ENCODE measurements at regions not wholly inside any gene's neighbourhood (a gene's known extent, or its start where the extent isn't known, plus 50 kb on each side); places are given as distances from the start of the nearest gene placed in this dataset.

- Histone ChIP-seq H3K36me3 (ENCODE audit: insufficient read depth, low read length) (no peaks in the 10 kb centered on the region), H3K27ac (ENCODE audit: low read depth in 1 of 2, low read length in 2 of 2) (no peak overlapping the region), H3K4me1 (ENCODE audit: insufficient read depth, low read length) (no peaks in the 10 kb centered on the region), H3K4me3 (ENCODE audit: low read length) (no peak overlapping the region), H3K9me3 (ENCODE audit: control insufficient read depth in 1 of 2, insufficient read depth in 1 of 2, low read length in 2 of 2) (no peaks in the 10 kb centered on the region), H3K27me3 (ENCODE audit: control insufficient read depth in 1 of 2, insufficient read depth in 2 of 2, low read length in 2 of 2) (peaks cover 0 to 4% of the 10 kb centered on the region in 2 experiments)
- H3K36me3 Mint-ChIP-seq (ENCODE audit: low read depth), result no peaks in the 10 kb centered on the region
- no peak overlapping the region for H3K27ac Mint-ChIP-seq
- no peaks in the 10 kb centered on the region for H3K27me3 Mint-ChIP-seq
- POLR2A ChIA-PET, result no interaction called here
- intact Hi-C loops (cut with DNase I, micrococcal nuclease), result no loop called here
- peaks cover 7% of the 10 kb centered on the region for H3K9me3 Mint-ChIP-seq
- no peaks in the 10 kb centered on the region for H3K4me1 Mint-ChIP-seq (ENCODE audit: low read depth)
- no peak overlapping the region for H3K4me3 Mint-ChIP-seq
- no peak for ATAC-seq (ENCODE audit: poor library complexity)
- TF ChIP-seq CTCF (IDR thresholded peaks at IDR 0.05), result no peak
- no peak for DNase-seq
- CTCF ChIA-PET, result no interaction called here
These were observed 317.8 kb downstream of the EPHA4 start for GRCh38 chr2:221254299-221254698.

GRCh38 chr2:221255862-221256261 is 316.2 kb downstream of the EPHA4 start:
- H3K27me3 ChIP-seq (ENCODE audit: control insufficient read depth in 1 of 2, insufficient read depth in 2 of 2, low read length in 2 of 2), result peaks cover 0 to 4% of the 10 kb centered on the region in 2 experiments
- Mint-ChIP-seq H3K36me3 (ENCODE audit: low read depth) (no peaks in the 10 kb centered on the region), H3K9me3 (peaks cover 7% of the 10 kb centered on the region), H3K27ac (no peak overlapping the region), H3K27me3 (no peaks in the 10 kb centered on the region), H3K4me1 (ENCODE audit: low read depth) (no peaks in the 10 kb centered on the region), H3K4me3 (no peak overlapping the region)
- no peaks in the 10 kb centered on the region for H3K4me1 ChIP-seq (ENCODE audit: insufficient read depth, low read length)
- no peak overlapping the region for H3K4me3 ChIP-seq (ENCODE audit: low read length)
- no peak for TF ChIP-seq CTCF (IDR thresholded peaks at IDR 0.05)
- no peaks in the 10 kb centered on the region for H3K9me3 ChIP-seq (ENCODE audit: control insufficient read depth in 1 of 2, insufficient read depth in 1 of 2, low read length in 2 of 2)
- POLR2A ChIA-PET, result no interaction called here
- no peak for ATAC-seq (ENCODE audit: poor library complexity)
- DNase-seq, result no peak
- intact Hi-C loops (cut with DNase I, micrococcal nuclease), result no loop called here
- CTCF ChIA-PET, result no interaction called here
- H3K27ac ChIP-seq (ENCODE audit: low read depth in 1 of 2, low read length in 2 of 2), result no peak overlapping the region
- no peaks in the 10 kb centered on the region for H3K36me3 ChIP-seq (ENCODE audit: insufficient read depth, low read length)

- Histone ChIP-seq H3K27ac (ENCODE audit: low read depth in 1 of 2, low read length in 2 of 2) (no peak overlapping the region), H3K9me3 (ENCODE audit: control insufficient read depth in 1 of 2, insufficient read depth in 1 of 2, low read length in 2 of 2) (no peaks in the 10 kb centered on the region), H3K4me3 (ENCODE audit: low read length) (no peak overlapping the region), H3K36me3 (ENCODE audit: insufficient read depth, low read length) (no peaks in the 10 kb centered on the region), H3K27me3 (ENCODE audit: control insufficient read depth in 1 of 2, insufficient read depth in 2 of 2, low read length in 2 of 2) (peaks cover 0 to 4% of the 10 kb centered on the region in 2 experiments), H3K4me1 (ENCODE audit: insufficient read depth, low read length) (no peaks in the 10 kb centered on the region)
- DNase-seq, result no peak
- POLR2A ChIA-PET, result no interaction called here
- no peak overlapping the region for H3K27ac Mint-ChIP-seq
- no peak overlapping the region for H3K4me3 Mint-ChIP-seq
- CTCF ChIA-PET, result no interaction called here
- no peak for ATAC-seq (ENCODE audit: poor library complexity)
- peaks cover 7% of the 10 kb centered on the region for H3K9me3 Mint-ChIP-seq
- no peaks in the 10 kb centered on the region for H3K27me3 Mint-ChIP-seq
- no peaks in the 10 kb centered on the region for H3K36me3 Mint-ChIP-seq (ENCODE audit: low read depth)
- intact Hi-C loops (cut with DNase I, micrococcal nuclease), result no loop called here
- no peaks in the 10 kb centered on the region for H3K4me1 Mint-ChIP-seq (ENCODE audit: low read depth)
- no peak for TF ChIP-seq CTCF (IDR thresholded peaks at IDR 0.05)
These were observed 313.6 kb downstream of the EPHA4 start for GRCh38 chr2:221258464-221258863.
